Endothelial cell of umbilical vein (primary cell): ENCODE measurements at regions not wholly inside any gene's neighbourhood (a gene's known extent, or its start where the extent isn't known, plus 50 kb on each side); places are given as distances from the start of the nearest gene placed in this dataset.

Source experiments
- BruUV-seq: library from RNA; stranded (reverse); fragments of 400-500 nt; replicated peaks from 2 replicates; lab custom pipeline; 2021; lab: Mats Ljungman, UMichigan
- CTCF ChIA-PET: fragments of 300-600, 350-600 bp; sonication (Branson Sonifier 250); formaldehyde crosslinking; loops from one replicate; lab custom pipeline; 2021; ENCODE audit warnings: antibody characterized with exemption, inconsistent platforms; lab: Charles Lee
- POLR2A ChIA-PET: fragments of 300-600, 350-600 bp; sonication (Branson Sonifier 250); formaldehyde crosslinking; loops from one replicate; lab custom pipeline; 2021; ENCODE audit warnings: antibody characterized with exemption, inconsistent platforms; lab: Charles Lee
- DNase-seq: peaks from one replicate; pipeline ENCODE4 v3.0.0-alpha.2; 2011; ENCODE audit warnings: low read depth, low spot score
- FAIRE-seq: peaks from 2 replicates; lab custom pipeline; 2011; peaks lifted over from hg19 to GRCh38; lab: Jason Lieb, UNC
- H2AFZ ChIP-seq: 2 replicates; pipeline ENCODE4 v1.6.0; 2012; ENCODE audit warnings: low read depth, low read length, control low read depth, inconsistent platforms
- H3K27ac ChIP-seq: 2 replicates; pipeline ENCODE4 v1.5.1; 2011; ENCODE audit warnings: low read depth, mild to moderate bottlenecking, control low read depth, low read length, moderate library complexity; ENCODE audit not compliant: insufficient read depth
- H3K27me3 ChIP-seq, 2 experiments: 2 replicates each; pipeline versions ENCODE4 v1.6.0 to v1.6.1; 2011; ENCODE audit warnings: low read length in 2 of 2, mixed read lengths in 1 of 2; ENCODE audit not compliant: control insufficient read depth in 2 of 2, insufficient read depth in 2 of 2
- H3K36me3 ChIP-seq, 2 experiments: 2 replicates in 1 of 2; 3 replicates in 1 of 2; pipeline ENCODE4 v1.5.1; 2011; ENCODE audit warnings: low read length in 2 of 2, mild to moderate bottlenecking in 1 of 2, moderate library complexity in 1 of 2; ENCODE audit not compliant: control insufficient read depth in 2 of 2, insufficient read depth in 2 of 2; ENCODE audit errors: extremely low read depth in 1 of 2
- H3K4me1 ChIP-seq: 3 replicates; pipeline ENCODE4 v1.5.1; 2011; ENCODE audit warnings: mild to moderate bottlenecking, low read length; ENCODE audit not compliant: control insufficient read depth, insufficient read depth; ENCODE audit errors: extremely low read depth
- H3K4me2 ChIP-seq: 2 replicates; pipeline ENCODE4 v1.6.1; 2011; ENCODE audit warnings: low read length, control low read depth, mixed read lengths; ENCODE audit not compliant: insufficient read depth
- H3K4me3 ChIP-seq, 3 experiments: fragments of 200-600 bp in 1 of 3; sonication (generic), shearing (Covaris generic) in 1 of 3; replicated peaks in 1 of 3; 2 replicates each; pipeline ENCODE4 v1.5.1; 2011 to 2016; ENCODE audit warnings: control low read depth in 3 of 3, low read length in 3 of 3, mild to moderate bottlenecking in 2 of 3, inconsistent platforms in 1 of 3, low read depth in 1 of 3, moderate library complexity in 1 of 3; ENCODE audit not compliant: insufficient read depth in 1 of 3
- H3K79me2 ChIP-seq: 2 replicates; pipeline ENCODE4 v1.6.0; 2012; ENCODE audit warnings: low read length, inconsistent platforms; ENCODE audit not compliant: control insufficient read depth, insufficient read depth
- H3K9ac ChIP-seq: replicated peaks from 2 replicates; pipeline ENCODE3; 2011; ENCODE audit warnings: low read length, control low read depth; ENCODE audit not compliant: insufficient read depth; ENCODE audit errors: extremely low read depth
- H3K9me1 ChIP-seq: replicated peaks from 3 replicates; pipeline ENCODE4 v1.6.0; 2011; ENCODE audit warnings: mild to moderate bottlenecking, low read length; ENCODE audit not compliant: control insufficient read depth, insufficient read depth; ENCODE audit errors: extremely low read depth
- H3K9me3 ChIP-seq: replicated peaks from 2 replicates; pipeline ENCODE4 v1.5.1; 2012; ENCODE audit warnings: low read length, inconsistent platforms; ENCODE audit not compliant: control insufficient read depth, insufficient read depth
- H4K20me1 ChIP-seq: replicated peaks from 2 replicates; pipeline ENCODE3; 2011; ENCODE audit warnings: mild to moderate bottlenecking, low read length; ENCODE audit not compliant: control insufficient read depth, insufficient read depth; ENCODE audit errors: extremely low read depth
- CTCF ChIP-seq, 2 donors: IDR thresholded peaks; 1 replicate in 1 of 2; 2 replicates in 1 of 2; pipeline ENCODE4 v1.5.1; 2011; ENCODE audit warnings: low read length in 2 of 2, mild to moderate bottlenecking in 2 of 2, moderate library complexity in 2 of 2, control low read depth in 1 of 2, inconsistent platforms in 1 of 2, low read depth in 1 of 2; ENCODE audit not compliant: insufficient read depth in 1 of 2; ENCODE audit errors: extremely low read depth in 1 of 2
- EZH2 ChIP-seq: IDR thresholded peaks from 2 replicates; pipeline ENCODE4 v1.6.1; 2012; ENCODE audit warnings: borderline replicate concordance, low read depth, mild to moderate bottlenecking, moderate library complexity, low read length, inconsistent platforms; ENCODE audit not compliant: severe bottlenecking
- FOS ChIP-seq: IDR thresholded peaks from 2 replicates; pipeline ENCODE4 v1.6.1; 2011; ENCODE audit warnings: mild to moderate bottlenecking, low read length, moderate library complexity, borderline replicate concordance; ENCODE audit not compliant: insufficient read depth
- GATA2 ChIP-seq: IDR thresholded peaks from 2 replicates; pipeline ENCODE4 v1.7.0; 2011; ENCODE audit warnings: low read depth, mild to moderate bottlenecking, moderate library complexity, mixed read lengths, low read length; ENCODE audit not compliant: insufficient read length, insufficient read depth
- JUN ChIP-seq: IDR thresholded peaks from 2 replicates; pipeline ENCODE4 v1.6.1; 2011; ENCODE audit warnings: borderline replicate concordance, low read depth; ENCODE audit not compliant: insufficient read length, insufficient read depth
- MAX ChIP-seq: IDR thresholded peaks from 2 replicates; pipeline ENCODE4 v1.6.1; 2011; ENCODE audit not compliant: insufficient read depth, insufficient read length
- MYC ChIP-seq: IDR thresholded peaks from one replicate; pipeline ENCODE4 v1.6.1; 2011; ENCODE audit warnings: mild to moderate bottlenecking, low read depth, low read length
- POLR2A ChIP-seq: IDR thresholded peaks from 2 replicates; pipeline ENCODE4 v1.6.1; 2012; ENCODE audit warnings: low read depth, mild to moderate bottlenecking, control low read depth, low read length
- POLR2AphosphoS5 ChIP-seq: IDR thresholded peaks from 2 replicates; pipeline ENCODE4 v1.6.1; 2012; ENCODE audit warnings: low read depth, mild to moderate bottlenecking, control low read depth, low read length, moderate library complexity; ENCODE audit not compliant: insufficient read depth
- dilution Hi-C: fragments of 300-500 bp; cut with MboI; formaldehyde crosslinking; loops from one replicate; pipeline ENCODE4 v1.15.0; 2019; ENCODE audit warnings: low sequenced_read_pairs; ENCODE audit not compliant: extremely low pct_ligation_motif_present
- intact Hi-C: fragments of 100-400 bp; cut with micrococcal nuclease; formaldehyde crosslinking; loops from one replicate; pipeline ENCODE4 v1.10.0; 2022

GRCh38 chr14:28941758-28942157 is 175.2 kb downstream of the FOXG1 start:
- no peak overlapping the region for H2AFZ ChIP-seq
- BruUV-seq, result no TSS peak
- no peaks in the 10 kb centered on the region for H3K79me2 ChIP-seq
- POLR2A ChIA-PET, result no interaction called here
- no peaks in the 10 kb centered on the region for H3K9me1 ChIP-seq
- no peaks in the 10 kb centered on the region for H3K4me1 ChIP-seq
- no peaks in the 10 kb centered on the region for H3K36me3 ChIP-seq
- H3K27me3 ChIP-seq, result no peaks in the 10 kb centered on the region
- dilution Hi-C loops (no loop called here), intact Hi-C loops (no loop called here)
- no peak overlapping the region for H3K27ac ChIP-seq
- TF ChIP-seq FOS (no peak), POLR2A (no peak), GATA2 (no peak), JUN (no peak), MAX (no peak), EZH2 (no peak), POLR2AphosphoS5 (no peak), MYC (no peak), CTCF (IDR thresholded peaks at IDR 0.05; ENCODE audit: extremely low read depth in 1 of 2, insufficient read depth in 1 of 2, low read depth in 1 of 2, low read length in 2 of 2) (no peak)
- FAIRE-seq (no peak), DNase-seq (no peak)
- H3K9ac ChIP-seq, result no peak overlapping the region
- H4K20me1 ChIP-seq, result no peaks in the 10 kb centered on the region
- CTCF ChIA-PET, result no interaction called here
- no peaks in the 10 kb centered on the region for H3K9me3 ChIP-seq
- no peak overlapping the region for H3K4me2 ChIP-seq
- no peak overlapping the region for H3K4me3 ChIP-seq
